GM23338 (cell line): ENCODE measurements at regions not wholly inside any gene's neighbourhood (a gene's known extent, or its start where the extent isn't known, plus 50 kb on each side); places are given as distances from the start of the nearest gene placed in this dataset.

Source experiments
- ATAC-seq: fragments of 200-7000 bp; cut with Tn5 transposase; 3 replicates; pipeline ENCODE4 v1.9.1; 2020
- DNase-seq: peaks from one replicate; pipeline ENCODE4 v3.0.0-alpha.2; 2015; ENCODE audit warnings: low spot score
- H2AFZ ChIP-seq: fragments of 200-600 bp; sonication (generic); 2 replicates; pipeline ENCODE4 v1.8.0; 2016; ENCODE audit warnings: antibody characterized with exemption, mild to moderate bottlenecking, moderate library complexity
- H3F3A ChIP-seq: fragments of 200-600 bp; sonication (generic); replicated peaks from 2 replicates; pipeline ENCODE4 v1.8.0; 2017; ENCODE audit warnings: antibody characterized with exemption, mixed run types, low read depth
- H3K27ac ChIP-seq: fragments of 200-600 bp; sonication (generic); 2 replicates; pipeline ENCODE4 v1.6.1; 2016; ENCODE audit warnings: low read depth
- H3K27me3 ChIP-seq: fragments of 200-600 bp; sonication (generic); 2 replicates; pipeline ENCODE4 v1.8.0; 2016; ENCODE audit warnings: mild to moderate bottlenecking, mixed run types, moderate library complexity; ENCODE audit not compliant: insufficient read depth
- H3K36me3 ChIP-seq: fragments of 200-600 bp; sonication (generic); 2 replicates; pipeline ENCODE4 v1.8.0; 2016; ENCODE audit warnings: mild to moderate bottlenecking; ENCODE audit not compliant: insufficient read depth
- H3K4me1 ChIP-seq: fragments of 200-600 bp; sonication (generic); 2 replicates; pipeline ENCODE4 v1.8.0; 2016; ENCODE audit warnings: mild to moderate bottlenecking, moderate library complexity; ENCODE audit not compliant: insufficient read depth
- H3K4me2 ChIP-seq: fragments of 200-600 bp; sonication (generic); 2 replicates; pipeline ENCODE4 v1.7.1; 2017; ENCODE audit warnings: mixed run types
- H3K4me3 ChIP-seq: fragments of 200-600 bp; sonication (generic); 2 replicates; pipeline ENCODE4 v1.6.1; 2016; ENCODE audit warnings: mixed run types
- H3K79me2 ChIP-seq: fragments of 200-600 bp; sonication (generic); replicated peaks from 2 replicates; pipeline ENCODE4 v1.8.0; 2017; ENCODE audit warnings: mild to moderate bottlenecking; ENCODE audit not compliant: insufficient read depth
- H3K9me2 ChIP-seq: fragments of 200-600 bp; sonication (generic); 2 replicates; pipeline ENCODE4 v1.8.0; 2017; ENCODE audit not compliant: insufficient read depth
- H4K20me1 ChIP-seq: fragments of 200-600 bp; sonication (generic); replicated peaks from 2 replicates; pipeline ENCODE4 v1.8.0; 2017; ENCODE audit warnings: mild to moderate bottlenecking; ENCODE audit not compliant: insufficient read depth
- H3K27ac Mint-ChIP-seq: 2 replicates; pipeline ENCODE4 v1.8.0; 2020; ENCODE audit warnings: inconsistent platforms, mild to moderate bottlenecking, moderate library complexity, mixed read lengths
- H3K27me3 Mint-ChIP-seq: 3 replicates; pipeline ENCODE4 v1.8.0; 2022; ENCODE audit warnings: low read depth, mild to moderate bottlenecking, moderate library complexity, mixed read lengths, inconsistent platforms; ENCODE audit not compliant: insufficient read depth, poor library complexity
- H3K36me3 Mint-ChIP-seq: 3 replicates; pipeline ENCODE4 v1.8.0; 2021; ENCODE audit warnings: low read depth, mild to moderate bottlenecking, inconsistent platforms, moderate library complexity, mixed read lengths
- H3K4me1 Mint-ChIP-seq: 3 replicates; pipeline ENCODE4 v1.8.0; 2020; ENCODE audit warnings: mild to moderate bottlenecking, inconsistent platforms, mixed read lengths
- H3K4me3 Mint-ChIP-seq: 3 replicates; pipeline ENCODE4 v1.8.0; 2021; ENCODE audit warnings: moderate library complexity, mild to moderate bottlenecking, inconsistent platforms, mixed read lengths
- H3K9me3 Mint-ChIP-seq: 3 replicates; pipeline ENCODE4 v1.8.0; 2020; ENCODE audit warnings: moderate library complexity, mild to moderate bottlenecking, inconsistent platforms, mixed read lengths
- CTCF ChIP-seq, 2 experiments: fragments of 200-600 bp in 1 of 2; sonication (generic) in 1 of 2; conservative IDR thresholded peaks; 2 replicates each; pipeline versions ENCODE4 v1.5.1 to v1.6.1; 2016 to 2017; ENCODE audit warnings: antibody characterized with exemption in 2 of 2, low read depth in 2 of 2, mild to moderate bottlenecking in 2 of 2, moderate library complexity in 1 of 2
- ETS1 ChIP-seq: IDR thresholded peaks from 2 replicates; pipeline ENCODE4 v1.6.1; 2016; ENCODE audit warnings: antibody characterized with exemption
- EZH2phosphoT487 ChIP-seq: fragments of 200-600 bp; sonication (generic); IDR thresholded peaks from one replicate; pipeline ENCODE4 v1.8.1; 2018; ENCODE audit warnings: antibody characterized with exemption; ENCODE audit not compliant: unreplicated experiment
- JUNB ChIP-seq: IDR thresholded peaks from one replicate; pipeline ENCODE4 v1.6.1; 2016; ENCODE audit warnings: antibody characterized with exemption; ENCODE audit not compliant: unreplicated experiment
- NANOG ChIP-seq: IDR thresholded peaks from 2 replicates; pipeline ENCODE4 v1.6.1; 2016; ENCODE audit warnings: antibody characterized with exemption, borderline replicate concordance
- POLR2AphosphoS5 ChIP-seq: IDR thresholded peaks from 2 replicates; pipeline ENCODE4 v1.6.1; 2016; ENCODE audit warnings: antibody characterized with exemption, low read depth
- REST ChIP-seq: IDR thresholded peaks from one replicate; pipeline ENCODE4 v1.6.1; 2018; ENCODE audit warnings: antibody characterized with exemption; ENCODE audit not compliant: unreplicated experiment
- ZNF331 ChIP-seq: fragments of 250-450 bp; sonication (Bioruptor Pico); IDR thresholded peaks from 2 replicates; pipeline ENCODE4 v1.5.0; 2020; ENCODE audit warnings: low read depth, mild to moderate bottlenecking, moderate library complexity
- TF ChIP-seq, protein P1 (sequence below): fragments of 250-450 bp; sonication (Bioruptor Pico); IDR thresholded peaks from 2 replicates; pipeline ENCODE4 v1.5.0; 2020; ENCODE audit warnings: mild to moderate bottlenecking, moderate library complexity

- TF ChIP-seq, protein P1, sequence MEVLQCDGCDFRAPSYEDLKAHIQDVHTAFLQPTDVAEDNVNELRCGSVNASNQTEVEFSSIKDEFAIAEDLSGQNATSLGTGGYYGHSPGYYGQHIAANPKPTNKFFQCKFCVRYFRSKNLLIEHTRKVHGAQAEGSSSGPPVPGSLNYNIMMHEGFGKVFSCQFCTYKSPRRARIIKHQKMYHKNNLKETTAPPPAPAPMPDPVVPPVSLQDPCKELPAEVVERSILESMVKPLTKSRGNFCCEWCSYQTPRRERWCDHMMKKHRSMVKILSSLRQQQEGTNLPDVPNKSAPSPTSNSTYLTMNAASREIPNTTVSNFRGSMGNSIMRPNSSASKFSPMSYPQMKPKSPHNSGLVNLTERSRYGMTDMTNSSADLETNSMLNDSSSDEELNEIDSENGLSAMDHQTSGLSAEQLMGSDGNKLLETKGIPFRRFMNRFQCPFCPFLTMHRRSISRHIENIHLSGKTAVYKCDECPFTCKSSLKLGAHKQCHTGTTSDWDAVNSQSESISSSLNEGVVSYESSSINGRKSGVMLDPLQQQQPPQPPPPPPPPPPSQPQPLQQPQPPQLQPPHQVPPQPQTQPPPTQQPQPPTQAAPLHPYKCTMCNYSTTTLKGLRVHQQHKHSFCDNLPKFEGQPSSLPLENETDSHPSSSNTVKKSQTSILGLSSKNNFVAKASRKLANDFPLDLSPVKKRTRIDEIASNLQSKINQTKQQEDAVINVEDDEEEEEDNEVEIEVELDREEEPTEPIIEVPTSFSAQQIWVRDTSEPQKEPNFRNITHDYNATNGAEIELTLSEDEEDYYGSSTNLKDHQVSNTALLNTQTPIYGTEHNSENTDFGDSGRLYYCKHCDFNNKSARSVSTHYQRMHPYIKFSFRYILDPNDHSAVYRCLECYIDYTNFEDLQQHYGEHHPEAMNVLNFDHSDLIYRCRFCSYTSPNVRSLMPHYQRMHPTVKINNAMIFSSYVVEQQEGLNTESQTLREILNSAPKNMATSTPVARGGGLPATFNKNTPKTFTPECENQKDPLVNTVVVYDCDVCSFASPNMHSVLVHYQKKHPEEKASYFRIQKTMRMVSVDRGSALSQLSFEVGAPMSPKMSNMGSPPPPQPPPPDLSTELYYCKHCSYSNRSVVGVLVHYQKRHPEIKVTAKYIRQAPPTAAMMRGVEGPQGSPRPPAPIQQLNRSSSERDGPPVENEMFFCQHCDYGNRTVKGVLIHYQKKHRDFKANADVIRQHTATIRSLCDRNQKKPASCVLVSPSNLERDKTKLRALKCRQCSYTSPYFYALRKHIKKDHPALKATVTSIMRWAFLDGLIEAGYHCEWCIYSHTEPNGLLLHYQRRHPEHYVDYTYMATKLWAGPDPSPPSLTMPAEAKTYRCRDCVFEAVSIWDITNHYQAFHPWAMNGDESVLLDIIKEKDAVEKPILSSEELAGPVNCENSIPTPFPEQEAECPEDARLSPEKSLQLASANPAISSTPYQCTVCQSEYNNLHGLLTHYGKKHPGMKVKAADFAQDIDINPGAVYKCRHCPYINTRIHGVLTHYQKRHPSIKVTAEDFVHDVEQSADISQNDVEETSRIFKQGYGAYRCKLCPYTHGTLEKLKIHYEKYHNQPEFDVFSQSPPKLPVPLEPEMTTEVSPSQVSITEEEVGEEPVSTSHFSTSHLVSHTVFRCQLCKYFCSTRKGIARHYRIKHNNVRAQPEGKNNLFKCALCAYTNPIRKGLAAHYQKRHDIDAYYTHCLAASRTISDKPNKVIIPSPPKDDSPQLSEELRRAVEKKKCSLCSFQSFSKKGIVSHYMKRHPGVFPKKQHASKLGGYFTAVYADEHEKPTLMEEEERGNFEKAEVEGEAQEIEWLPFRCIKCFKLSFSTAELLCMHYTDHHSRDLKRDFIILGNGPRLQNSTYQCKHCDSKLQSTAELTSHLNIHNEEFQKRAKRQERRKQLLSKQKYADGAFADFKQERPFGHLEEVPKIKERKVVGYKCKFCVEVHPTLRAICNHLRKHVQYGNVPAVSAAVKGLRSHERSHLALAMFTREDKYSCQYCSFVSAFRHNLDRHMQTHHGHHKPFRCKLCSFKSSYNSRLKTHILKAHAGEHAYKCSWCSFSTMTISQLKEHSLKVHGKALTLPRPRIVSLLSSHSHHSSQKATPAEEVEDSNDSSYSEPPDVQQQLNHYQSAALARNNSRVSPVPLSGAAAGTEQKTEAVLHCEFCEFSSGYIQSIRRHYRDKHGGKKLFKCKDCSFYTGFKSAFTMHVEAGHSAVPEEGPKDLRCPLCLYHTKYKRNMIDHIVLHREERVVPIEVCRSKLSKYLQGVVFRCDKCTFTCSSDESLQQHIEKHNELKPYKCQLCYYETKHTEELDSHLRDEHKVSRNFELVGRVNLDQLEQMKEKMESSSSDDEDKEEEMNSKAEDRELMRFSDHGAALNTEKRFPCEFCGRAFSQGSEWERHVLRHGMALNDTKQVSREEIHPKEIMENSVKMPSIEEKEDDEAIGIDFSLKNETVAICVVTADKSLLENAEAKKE (CRISPR knock-in tag): no peak
- TF ChIP-seq EZH2phosphoT487 (no peak), JUNB (no peak), CTCF (conservative IDR thresholded peaks at IDR 0.05; ENCODE audit: low read depth in 2 of 2) (no peak)
Measured at GRCh38 chr12:74641262-74641661, 103.6 kb downstream of the ATXN7L3B start (continued).

GRCh38 chr12:74641694-74642093 is 104.1 kb downstream of the ATXN7L3B start:
- Mint-ChIP-seq H3K36me3 (no peaks in the 10 kb centered on the region), H3K9me3 (no peaks in the 10 kb centered on the region), H3K4me3 (no peak overlapping the region), H3K4me1 (peaks cover 3% of the 10 kb centered on the region; the same call in 1 of the 3 replicates), H3K27ac (no peak overlapping the region), H3K27me3 (peaks cover 2% of the 10 kb centered on the region)
- ATAC-seq (no peak), DNase-seq (no peak)
- TF ChIP-seq ETS1 (no peak), ZNF331 (CRISPR knock-in tag) (no peak), JUNB (no peak), REST (no peak), CTCF (conservative IDR thresholded peaks at IDR 0.05; ENCODE audit: low read depth in 2 of 2) (no peak), NANOG (no peak), POLR2AphosphoS5 (no peak)
- no peaks in the 10 kb centered on the region for H3K36me3 ChIP-seq
- H3K4me2 ChIP-seq: no peak overlapping the region
- no peak overlapping the region for H3K4me3 ChIP-seq
- H4K20me1 ChIP-seq: no peaks in the 10 kb centered on the region
- no peaks in the 10 kb centered on the region for H3K27me3 ChIP-seq
- no peaks in the 10 kb centered on the region for H3K79me2 ChIP-seq
- H3K27ac ChIP-seq: no peak overlapping the region
- no peaks in the 10 kb centered on the region for H3F3A ChIP-seq
- H3K9me2 ChIP-seq: no peaks in the 10 kb centered on the region
- no peaks in the 10 kb centered on the region for H3K4me1 ChIP-seq
- H2AFZ ChIP-seq: no peak overlapping the region
